ENCODE measurements at regions not wholly inside any gene's neighbourhood (a gene's known extent, or its start where the extent isn't known, plus 50 kb on each side); places are given as distances from the start of the nearest gene placed in this dataset.

DNA sequence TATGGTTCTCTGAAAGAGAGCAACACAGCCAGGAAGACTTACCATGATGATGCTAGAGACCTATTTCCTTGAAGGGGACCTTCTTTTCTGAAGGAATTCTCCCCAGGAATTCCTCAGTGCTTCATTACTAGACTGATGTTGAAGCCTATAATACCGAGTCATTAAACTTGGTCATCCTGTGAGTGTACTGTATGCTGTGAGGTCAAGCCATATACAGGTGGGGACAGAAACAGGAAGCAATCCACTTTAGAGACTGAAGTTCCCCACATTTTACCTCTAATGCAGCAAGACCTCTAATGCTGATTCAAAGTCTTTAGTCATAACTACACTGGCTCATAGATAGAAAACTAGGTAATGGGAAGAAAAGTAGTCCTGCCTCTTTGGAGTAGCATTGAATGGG lies 77.1 kb upstream of the RASEF start:
- no peaks in the 10 kb centered on the region for H3K4me1 ChIP-seq (replicated peaks in 1 of 2; ENCODE audit: control insufficient read depth in 2 of 2, insufficient read depth in 2 of 2, low read length in 2 of 2)
- DNase-seq (ENCODE audit: extremely low read depth in 1 of 4, low spot score in 3 of 4) (no peak), ATAC-seq (no peak), FAIRE-seq (no peak)
- H4K20me1 ChIP-seq (replicated peaks; ENCODE audit: control insufficient read depth, insufficient read depth, low read length), result no peaks in the 10 kb centered on the region
- in situ Hi-C loops (cut with MboI) (no loop called here), intact Hi-C loops (cut with micrococcal nuclease) (no loop called here)
- no peak overlapping the region for H3K4me2 ChIP-seq (ENCODE audit: insufficient read depth, low read length)
- POLR2A ChIA-PET, result no interaction called here
- H3K4me3 ChIP-seq, result no peak overlapping the region
- H3K36me3 ChIP-seq (ENCODE audit: control insufficient read depth, insufficient read depth, low read length), result no peaks in the 10 kb centered on the region
- no peak overlapping the region for H2AFZ ChIP-seq (ENCODE audit: low read depth, low read length)
- H3K9ac ChIP-seq (ENCODE audit: insufficient read depth in 1 of 2, low read depth in 2 of 2, low read length in 2 of 2), result no peak overlapping the region
- WGBS (ENCODE audit: insufficient coverage, low coverage, missing lambda C conversion rate), result 0% methylated on average over 1 of the region's 1 CpG
- no peaks in the 10 kb centered on the region for H3K9me3 ChIP-seq (replicated peaks; ENCODE audit: control insufficient read depth, insufficient read depth, low read depth, low read length)
- no peaks in the 10 kb centered on the region for H3K9me1 ChIP-seq (ENCODE audit: control insufficient read depth, insufficient read depth, low read length)
- no peaks in the 10 kb centered on the region for H3K27me3 ChIP-seq (ENCODE audit: control insufficient read depth in 2 of 2, insufficient read depth in 2 of 2, low read length in 2 of 2)
- TF ChIP-seq NBN (IDR thresholded peaks at IDR 0.05; ENCODE audit: low read depth), result no peak
- TF ChIP-seq PHF21A (IDR thresholded peaks at IDR 0.05; ENCODE audit: borderline replicate concordance, low read depth), result no peak
- TF ChIP-seq, protein P1, sequence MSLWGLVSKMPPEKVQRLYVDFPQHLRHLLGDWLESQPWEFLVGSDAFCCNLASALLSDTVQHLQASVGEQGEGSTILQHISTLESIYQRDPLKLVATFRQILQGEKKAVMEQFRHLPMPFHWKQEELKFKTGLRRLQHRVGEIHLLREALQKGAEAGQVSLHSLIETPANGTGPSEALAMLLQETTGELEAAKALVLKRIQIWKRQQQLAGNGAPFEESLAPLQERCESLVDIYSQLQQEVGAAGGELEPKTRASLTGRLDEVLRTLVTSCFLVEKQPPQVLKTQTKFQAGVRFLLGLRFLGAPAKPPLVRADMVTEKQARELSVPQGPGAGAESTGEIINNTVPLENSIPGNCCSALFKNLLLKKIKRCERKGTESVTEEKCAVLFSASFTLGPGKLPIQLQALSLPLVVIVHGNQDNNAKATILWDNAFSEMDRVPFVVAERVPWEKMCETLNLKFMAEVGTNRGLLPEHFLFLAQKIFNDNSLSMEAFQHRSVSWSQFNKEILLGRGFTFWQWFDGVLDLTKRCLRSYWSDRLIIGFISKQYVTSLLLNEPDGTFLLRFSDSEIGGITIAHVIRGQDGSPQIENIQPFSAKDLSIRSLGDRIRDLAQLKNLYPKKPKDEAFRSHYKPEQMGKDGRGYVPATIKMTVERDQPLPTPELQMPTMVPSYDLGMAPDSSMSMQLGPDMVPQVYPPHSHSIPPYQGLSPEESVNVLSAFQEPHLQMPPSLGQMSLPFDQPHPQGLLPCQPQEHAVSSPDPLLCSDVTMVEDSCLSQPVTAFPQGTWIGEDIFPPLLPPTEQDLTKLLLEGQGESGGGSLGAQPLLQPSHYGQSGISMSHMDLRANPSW (CRISPR knock-in tag; IDR thresholded peaks at IDR 0.05), result no peak
- TF ChIP-seq, protein P2, sequence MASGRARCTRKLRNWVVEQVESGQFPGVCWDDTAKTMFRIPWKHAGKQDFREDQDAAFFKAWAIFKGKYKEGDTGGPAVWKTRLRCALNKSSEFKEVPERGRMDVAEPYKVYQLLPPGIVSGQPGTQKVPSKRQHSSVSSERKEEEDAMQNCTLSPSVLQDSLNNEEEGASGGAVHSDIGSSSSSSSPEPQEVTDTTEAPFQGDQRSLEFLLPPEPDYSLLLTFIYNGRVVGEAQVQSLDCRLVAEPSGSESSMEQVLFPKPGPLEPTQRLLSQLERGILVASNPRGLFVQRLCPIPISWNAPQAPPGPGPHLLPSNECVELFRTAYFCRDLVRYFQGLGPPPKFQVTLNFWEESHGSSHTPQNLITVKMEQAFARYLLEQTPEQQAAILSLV (tag; IDR thresholded peaks at IDR 0.05), result no peak
- TF ChIP-seq, protein P3, sequence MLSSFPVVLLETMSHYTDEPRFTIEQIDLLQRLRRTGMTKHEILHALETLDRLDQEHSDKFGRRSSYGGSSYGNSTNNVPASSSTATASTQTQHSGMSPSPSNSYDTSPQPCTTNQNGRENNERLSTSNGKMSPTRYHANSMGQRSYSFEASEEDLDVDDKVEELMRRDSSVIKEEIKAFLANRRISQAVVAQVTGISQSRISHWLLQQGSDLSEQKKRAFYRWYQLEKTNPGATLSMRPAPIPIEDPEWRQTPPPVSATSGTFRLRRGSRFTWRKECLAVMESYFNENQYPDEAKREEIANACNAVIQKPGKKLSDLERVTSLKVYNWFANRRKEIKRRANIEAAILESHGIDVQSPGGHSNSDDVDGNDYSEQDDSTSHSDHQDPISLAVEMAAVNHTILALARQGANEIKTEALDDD (IDR thresholded peaks at IDR 0.05), result no peak
- TF ChIP-seq SMAD2 (IDR thresholded peaks at IDR 0.05; ENCODE audit: low read depth, low read length), result no peak
- no peak for TF ChIP-seq HDAC1 (IDR thresholded peaks at IDR 0.05)
- TF ChIP-seq RFX5 (IDR thresholded peaks at IDR 0.05; ENCODE audit: low read depth, low read length), result no peak
- TF ChIP-seq SNRNP70 (optimal IDR thresholded peaks at IDR 0.05; ENCODE audit: low read depth, low read length), result no peak
- no peak overlapping the region for H3K27ac ChIP-seq (ENCODE audit: extremely low read depth, low read depth, low read length)
- no TSS peak for BruUV-seq (replicated peaks)
- CTCF ChIA-PET (ENCODE audit: low intra/inter-chr PET ratio), result no interaction called here
- no peaks in the 10 kb centered on the region for H3K79me2 ChIP-seq (ENCODE audit: control insufficient read depth, insufficient read depth, low read length)

Measured in K562 (cell line).